Stimulated activated CD4-positive, alpha-beta T cell treated with anti-CD3 and anti-CD28 coated beads, Interleukin-1b, Interleukin-23, amount 100 ng/mL, for 4 hours (primary cell): ENCODE measurements at regions not wholly inside any gene's neighbourhood (a gene's known extent, or its start where the extent isn't known, plus 50 kb on each side); places are given as distances from the start of the nearest gene placed in this dataset.
"Not testable (repeated sequence)": the region's sequence is repeated elsewhere in the genome, so short reads cannot be mapped to it uniquely, and the experiment has no call there.

ENCODE experiments used
- DNase-seq, 2 donors: peaks; one replicate each; pipeline ENCODE4 v3.0.0-alpha.2; 2020; ENCODE audit warnings: low read depth in 2 of 2

DNA sequence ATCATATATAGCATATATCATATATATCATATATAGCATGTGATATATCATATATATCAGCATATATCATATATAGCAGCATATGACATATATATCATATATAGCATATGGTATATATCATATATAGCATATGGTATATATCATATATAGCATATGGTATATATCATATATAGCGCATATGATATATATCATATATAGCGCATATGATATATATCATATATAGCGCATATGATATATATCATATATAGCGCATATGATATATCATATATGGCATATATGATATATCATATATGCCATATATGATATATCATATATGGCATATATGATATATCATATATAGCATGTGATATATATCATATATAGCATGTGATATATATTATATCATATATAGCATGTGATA is 680.4 kb upstream of the HS3ST1 start:
- not testable (repeated sequence) for DNase-seq

- DNase-seq: no peak
Observed at GRCh38 chr4:12105519-12105918, 676.8 kb upstream of the HS3ST1 start.

DNA sequence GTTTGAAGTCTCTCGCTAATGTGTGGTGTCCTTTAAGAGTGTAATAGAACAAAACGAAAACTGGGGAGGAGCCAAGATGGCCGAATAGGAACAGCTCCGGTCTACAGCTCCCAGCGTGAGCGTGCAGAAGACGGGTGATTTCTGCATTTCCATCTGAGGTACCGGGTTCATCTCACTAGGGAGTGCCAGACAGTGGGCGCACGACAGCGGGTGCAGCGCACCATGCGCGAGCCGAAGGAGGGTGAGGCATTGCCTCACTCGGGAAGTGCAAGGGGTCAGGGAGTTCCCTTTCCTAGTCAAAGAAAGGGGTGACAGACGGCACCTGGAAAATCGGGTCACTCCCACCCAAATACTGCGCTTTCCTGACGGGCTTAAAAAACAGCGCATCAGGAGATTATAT is 661.2 kb upstream of the HS3ST1 start:
- not testable (repeated sequence) for DNase-seq

- no peak for DNase-seq
Observed at GRCh38 chr4:12084690-12085089, 656.0 kb upstream of the HS3ST1 start.

GRCh38 chr4:12071316-12071715 is 642.6 kb upstream of the HS3ST1 start:
- no peak for DNase-seq

- DNase-seq: no peak
Observed at GRCh38 chr4:12053966-12054365, 625.3 kb upstream of the HS3ST1 start.

DNA sequence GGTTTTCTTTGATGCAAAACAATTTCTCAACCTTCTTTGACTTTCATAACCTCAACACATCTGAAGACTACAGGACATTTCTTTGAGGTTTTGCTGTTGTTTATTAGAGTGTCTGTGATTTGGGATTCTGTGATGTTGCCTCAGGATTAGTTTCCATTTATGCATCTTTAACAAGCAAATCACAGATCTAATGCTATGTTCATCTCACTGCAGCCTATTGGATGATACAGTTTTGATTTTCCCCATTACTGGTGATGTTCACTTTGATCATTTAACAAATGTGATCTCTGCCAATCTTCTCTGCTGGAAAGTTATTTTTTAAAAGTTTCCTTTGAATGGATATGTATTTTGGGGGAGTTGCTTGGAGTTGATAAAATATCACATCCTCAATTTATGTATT is 624.9 kb upstream of the HS3ST1 start:
- no peak for DNase-seq

DNA sequence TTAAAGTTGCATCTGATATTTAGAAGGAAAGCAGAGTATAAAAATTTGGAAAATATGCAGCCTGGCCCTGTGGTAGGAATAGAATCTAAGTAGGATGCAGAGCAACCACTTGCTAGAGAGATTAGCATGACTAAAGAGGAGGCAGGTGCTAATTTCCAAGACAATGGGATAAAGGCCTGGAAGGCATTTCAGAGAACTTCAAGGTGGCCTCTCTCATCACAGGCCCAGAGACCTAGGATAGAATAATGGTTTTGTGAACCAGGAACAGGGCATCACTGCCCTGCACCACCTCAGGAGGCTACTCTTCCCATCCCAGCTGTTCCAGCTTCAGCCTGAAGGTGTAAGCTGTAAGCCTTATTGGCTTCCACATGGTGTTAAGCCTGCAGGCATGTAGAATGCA is 621.7 kb upstream of the HS3ST1 start:
- DNase-seq: no peak

DNA sequence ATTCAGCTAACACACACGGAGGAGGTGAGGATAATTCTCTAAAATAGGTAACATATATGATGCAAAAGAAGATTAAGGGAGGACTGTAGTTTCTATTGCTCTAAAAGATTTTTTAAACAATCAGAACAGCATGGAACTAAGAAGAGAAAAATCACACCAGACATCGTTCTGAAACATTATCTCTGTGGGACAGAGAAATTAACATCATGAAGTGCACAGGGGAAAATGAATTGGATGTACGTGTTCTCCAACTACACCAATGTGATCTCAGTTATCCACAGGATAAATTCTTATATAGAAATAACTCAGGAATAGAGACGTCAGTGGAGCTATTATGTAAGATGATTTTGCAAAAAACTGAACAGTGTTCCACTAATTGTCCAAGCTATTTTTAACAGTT is 614.1 kb upstream of the HS3ST1 start:
- DNase-seq: no peak

DNA sequence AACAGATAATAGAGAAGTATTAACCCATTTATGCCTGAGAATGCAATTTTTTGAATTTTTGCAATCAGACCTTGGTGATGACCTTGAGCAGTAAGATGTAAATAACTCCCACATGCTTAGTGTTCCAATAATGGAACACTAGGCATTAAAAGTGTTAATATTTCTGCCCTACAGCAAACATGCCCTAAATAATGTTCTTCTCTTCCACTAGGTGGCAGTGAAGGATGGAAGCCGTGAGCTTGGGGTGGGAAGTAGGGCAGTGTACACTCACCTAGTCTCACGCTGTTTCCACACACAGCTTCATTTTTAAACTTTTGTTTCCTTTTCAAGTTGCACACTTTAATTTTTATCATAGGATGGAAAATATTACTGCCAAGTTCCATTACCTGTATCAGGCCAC is 613.1 kb upstream of the HS3ST1 start:
- no peak for DNase-seq

DNA sequence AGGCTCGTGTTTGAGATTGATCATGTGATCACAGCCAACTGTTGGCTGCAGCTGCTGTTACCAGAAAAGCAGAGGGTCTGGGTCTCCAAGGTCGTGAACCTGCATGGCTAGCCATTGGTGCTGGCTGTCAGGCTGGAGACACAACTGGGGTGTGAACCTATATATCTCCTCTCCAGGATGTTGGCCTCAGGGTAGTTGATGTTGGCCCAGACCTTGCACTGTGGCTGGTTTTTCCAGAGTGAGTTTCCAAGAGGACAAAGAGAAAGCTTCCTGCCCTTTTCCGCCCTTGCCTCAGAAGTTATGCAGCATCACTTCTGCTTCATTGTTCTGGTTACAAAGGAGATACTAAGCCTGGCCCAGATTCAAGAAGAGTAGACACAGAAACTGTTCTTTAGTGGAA is 607.8 kb upstream of the HS3ST1 start:
- DNase-seq: no peak

GRCh38 chr4:12028258-12028657 is 599.6 kb upstream of the HS3ST1 start:
- no peak for DNase-seq

DNA sequence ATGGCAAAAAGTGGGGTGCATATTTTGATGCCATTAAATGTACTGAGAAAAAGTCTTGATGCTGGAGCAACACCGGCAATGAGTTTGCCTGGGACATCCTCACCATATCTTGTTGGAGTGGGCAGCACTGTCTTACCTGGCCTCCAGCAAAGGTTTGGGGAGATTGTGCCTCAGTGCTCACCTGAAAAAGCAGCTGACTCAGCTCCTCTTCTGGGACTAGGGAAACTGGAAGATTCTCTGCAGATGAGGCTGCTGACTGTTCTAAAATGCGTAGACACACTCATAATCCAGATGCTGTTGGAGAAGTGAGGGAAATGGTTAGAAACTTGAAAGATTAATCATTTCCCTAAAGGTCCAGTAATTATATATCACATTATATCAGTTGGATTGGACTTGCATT is 593.7 kb upstream of the HS3ST1 start:
- no peak for DNase-seq

GRCh38 chr4:12016729-12017128 is 588.0 kb upstream of the HS3ST1 start:
- no peak for DNase-seq

DNA sequence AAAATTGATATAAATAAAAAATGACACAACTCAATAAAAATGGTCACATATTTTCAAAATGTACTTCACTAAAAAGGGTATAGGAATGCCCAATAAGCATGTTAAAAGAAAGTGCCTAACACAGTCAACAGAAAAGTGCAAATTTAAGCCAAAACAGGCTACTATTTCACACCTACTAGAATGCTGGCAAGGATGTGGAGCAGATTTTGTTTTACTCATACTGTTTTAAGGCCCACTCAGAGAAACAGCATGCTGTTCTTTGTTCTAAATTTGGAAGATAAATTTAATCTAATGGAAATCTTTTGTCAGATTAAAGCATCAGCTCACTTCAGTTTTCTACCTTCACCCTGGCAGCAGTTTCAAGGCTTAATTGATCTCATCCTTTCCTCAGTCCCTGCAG is 576.8 kb upstream of the HS3ST1 start:
- no peak for DNase-seq

DNA sequence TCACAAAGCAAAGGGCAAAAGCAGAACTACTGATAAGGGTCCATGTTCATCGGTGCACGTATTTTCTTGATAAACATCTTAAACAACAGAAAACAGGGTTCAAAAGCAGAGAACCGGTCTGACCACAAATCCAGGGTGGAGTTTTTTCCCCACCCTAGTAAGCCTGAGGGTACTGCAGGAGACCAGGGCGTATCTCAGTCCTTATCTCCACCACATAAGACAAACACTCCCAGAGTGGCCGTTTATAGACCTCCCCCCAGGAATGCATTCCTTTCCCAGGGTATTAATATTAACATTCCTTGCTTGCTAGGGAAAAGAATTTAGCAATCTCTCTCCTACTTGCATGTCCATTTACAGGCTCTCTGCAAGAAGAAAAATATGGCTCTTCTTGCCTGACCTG is 567.9 kb upstream of the HS3ST1 start:
- not testable (repeated sequence) for DNase-seq

DNA sequence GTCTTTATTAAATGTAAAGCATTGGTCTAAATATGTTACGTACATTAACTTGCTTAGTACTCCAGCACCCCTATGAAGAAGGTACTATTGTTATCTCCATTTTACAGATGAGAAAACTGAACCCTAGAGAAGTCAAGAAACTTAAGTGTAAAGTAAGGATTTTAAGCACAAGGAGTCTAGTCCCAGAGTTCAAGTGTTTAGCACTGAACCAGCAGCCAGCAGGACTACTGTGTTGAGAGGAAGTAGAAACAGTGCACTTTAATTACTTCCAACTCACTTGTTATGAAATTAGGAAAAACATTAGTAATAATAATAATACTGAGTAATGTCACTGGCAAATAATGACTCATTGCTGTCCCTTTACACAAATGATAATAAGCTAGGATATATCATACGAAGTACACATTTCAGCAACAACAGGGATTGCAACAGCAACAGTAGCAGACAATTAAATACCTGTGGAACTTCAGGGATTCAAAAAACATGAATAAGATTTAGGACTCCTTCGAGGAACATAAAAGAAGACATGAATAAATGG is 548.1 kb upstream of the HS3ST1 start:
- DNase-seq: no peak

DNA sequence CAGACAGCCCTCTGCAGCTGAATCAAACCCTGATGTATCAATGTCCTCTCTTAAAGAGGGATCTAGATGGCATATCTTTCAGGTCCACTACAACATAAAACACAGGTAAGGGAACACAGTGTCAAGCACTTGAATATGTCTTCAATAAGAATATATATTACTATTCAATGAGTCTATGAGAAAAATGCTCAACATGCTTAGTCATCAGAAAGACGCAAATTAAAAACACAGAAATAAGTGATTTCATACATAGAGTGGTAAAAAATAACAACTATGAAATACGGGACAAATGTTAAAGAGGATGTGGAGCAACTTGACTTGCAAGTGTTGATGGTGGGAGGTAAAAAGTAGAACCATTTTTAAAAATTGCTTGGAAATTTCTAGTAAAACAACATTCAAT is 544.6 kb upstream of the HS3ST1 start:
- DNase-seq: no peak

DNA sequence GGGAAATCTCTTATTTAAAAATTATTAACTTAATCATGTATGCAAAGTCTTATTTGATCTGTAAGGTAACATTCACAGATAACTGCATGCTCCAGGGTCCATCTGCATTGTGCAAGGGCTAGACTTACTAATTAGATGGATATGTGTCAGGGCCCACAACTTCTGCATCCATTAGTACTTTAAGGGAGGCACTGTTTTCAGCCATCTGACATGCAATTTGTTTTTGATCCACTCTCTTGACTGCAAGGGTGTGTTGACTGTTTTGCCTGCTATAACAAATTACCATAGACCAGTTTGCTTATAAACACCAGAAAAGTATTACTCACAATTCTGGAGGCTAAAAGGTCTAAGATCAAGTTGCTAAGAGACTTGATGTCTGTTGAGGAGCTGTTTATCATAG is 542.1 kb upstream of the HS3ST1 start:
- no peak for DNase-seq

- no peak for DNase-seq
Observed at GRCh38 chr4:11966782-11967181, 538.1 kb upstream of the HS3ST1 start.

DNA sequence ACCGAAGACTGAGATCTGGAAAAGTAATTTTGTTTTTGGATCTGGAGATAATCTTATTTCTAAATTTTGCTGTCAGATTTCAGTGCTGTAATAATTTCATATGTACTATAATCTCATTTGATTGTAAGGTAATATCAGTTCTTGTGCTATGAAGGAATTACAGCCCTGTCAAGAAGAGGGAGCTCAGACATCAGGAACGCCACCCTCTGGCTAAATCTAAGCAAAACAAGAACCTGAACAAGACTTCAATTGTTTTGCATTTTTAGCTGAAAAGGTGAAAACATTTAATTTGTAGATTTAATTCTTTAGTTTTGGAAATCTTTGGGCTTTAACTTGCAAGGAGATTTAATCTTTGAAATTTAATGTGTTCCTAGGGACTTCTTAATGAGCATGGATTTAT is 525.4 kb upstream of the HS3ST1 start:
- no peak for DNase-seq

DNA sequence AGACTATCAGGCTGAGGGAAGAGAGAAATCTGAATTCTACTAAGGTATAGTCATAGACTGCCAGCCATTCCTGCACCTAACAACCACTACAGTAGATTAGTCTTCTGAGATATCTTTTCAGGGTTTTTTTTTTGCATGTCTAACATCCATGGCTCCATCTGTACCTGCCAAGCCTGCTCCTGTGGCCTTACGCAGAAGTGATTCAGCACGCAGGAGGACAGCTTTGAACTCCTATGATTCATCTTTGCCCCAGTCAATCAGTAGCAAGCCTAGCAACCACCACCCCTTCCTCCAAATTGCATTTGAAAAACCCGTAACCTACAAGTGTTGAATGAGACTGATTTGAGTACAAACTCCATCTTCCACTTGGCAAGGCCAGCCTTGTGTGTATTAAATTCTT is 520.7 kb upstream of the HS3ST1 start:
- DNase-seq: no peak

- DNase-seq: not testable (repeated sequence)
Observed at GRCh38 chr4:11947629-11948028, 518.9 kb upstream of the HS3ST1 start.

DNA sequence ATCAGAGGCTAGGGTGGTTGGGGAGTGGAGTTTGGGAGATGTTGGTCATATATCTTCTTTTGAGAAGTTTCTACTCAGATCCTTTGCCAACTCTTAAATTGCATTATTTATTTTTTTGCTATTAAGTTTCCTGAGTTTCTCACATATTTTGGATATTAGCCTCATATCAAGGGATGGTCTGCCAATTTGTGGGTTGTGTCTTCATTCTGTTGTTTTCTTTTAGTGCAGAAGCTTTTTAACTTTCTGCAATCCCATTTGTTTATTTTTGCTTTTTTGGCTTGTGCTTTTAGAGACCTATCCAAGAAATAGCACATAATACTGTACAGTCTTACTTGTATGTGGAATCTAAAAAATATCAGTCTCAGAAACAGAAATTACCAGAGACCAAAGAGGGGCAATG is 509.2 kb upstream of the HS3ST1 start:
- DNase-seq: no peak
